HG03064 (cell line): ENCODE measurements at regions not wholly inside any gene's neighbourhood (a gene's known extent, or its start where the extent isn't known, plus 50 kb on each side); places are given as distances from the start of the nearest gene placed in this dataset.
"Not testable (repeated sequence)": the region's sequence is repeated elsewhere in the genome, so short reads cannot be mapped to it uniquely, and the experiment has no call there.

ENCODE experiments used
- ATAC-seq: cut with Tn5 transposase; IDR thresholded peaks from one replicate; pipeline ENCODE4 v1.9.1; 2021; ENCODE audit warnings: low read depth; ENCODE audit not compliant: unreplicated experiment

GRCh38 chrX:122591546-122591945 lies 592.5 kb upstream of the GRIA3 start:
- ATAC-seq, result no peak

GRCh38 chrX:122596998-122597397 lies 587.1 kb upstream of the GRIA3 start:
- no peak for ATAC-seq

GRCh38 chrX:122622795-122623194 lies 561.3 kb upstream of the GRIA3 start:
- no peak for ATAC-seq

GRCh38 chrX:122625239-122625638 lies 558.8 kb upstream of the GRIA3 start:
- ATAC-seq, result no peak

GRCh38 chrX:122625821-122626220 lies 558.3 kb upstream of the GRIA3 start:
- ATAC-seq, result no peak

- ATAC-seq, result no peak
Observed at GRCh38 chrX:122626871-122627270, 557.2 kb upstream of the GRIA3 start.

- ATAC-seq, result no peak
Observed at GRCh38 chrX:122641136-122641535, 542.9 kb upstream of the GRIA3 start.

GRCh38 chrX:122641826-122642225 lies 542.3 kb upstream of the GRIA3 start:
- no peak for ATAC-seq

- not testable (repeated sequence) for ATAC-seq
Observed at GRCh38 chrX:122655256-122655655, 528.8 kb upstream of the GRIA3 start.

- no peak for ATAC-seq
Observed at GRCh38 chrX:122666601-122667000, 517.5 kb upstream of the GRIA3 start.

GRCh38 chrX:122667667-122668066 lies 516.4 kb upstream of the GRIA3 start:
- no peak for ATAC-seq

GRCh38 chrX:122703762-122704161 lies 480.3 kb upstream of the GRIA3 start:
- no peak for ATAC-seq

GRCh38 chrX:122739770-122740169 lies 444.3 kb upstream of the GRIA3 start:
- no peak for ATAC-seq

GRCh38 chrX:122770581-122770980 lies 413.5 kb upstream of the GRIA3 start:
- no peak for ATAC-seq

GRCh38 chrX:122771933-122772332 lies 412.1 kb upstream of the GRIA3 start:
- no peak for ATAC-seq

- no peak for ATAC-seq
Observed at GRCh38 chrX:122777766-122778165, 406.3 kb upstream of the GRIA3 start.

- ATAC-seq, result no peak
Observed at GRCh38 chrX:122783918-122784317, 400.2 kb upstream of the GRIA3 start.

GRCh38 chrX:122787231-122787630 lies 396.8 kb upstream of the GRIA3 start:
- ATAC-seq, result no peak

GRCh38 chrX:122788216-122788615 lies 395.9 kb upstream of the GRIA3 start:
- no peak for ATAC-seq

GRCh38 chrX:122790376-122791095 lies 393.5 kb upstream of the GRIA3 start:
- no peak for ATAC-seq

- no peak for ATAC-seq
Observed at GRCh38 chrX:122813876-122814275, 370.2 kb upstream of the GRIA3 start.

GRCh38 chrX:122816288-122816687 lies 367.8 kb upstream of the GRIA3 start:
- no peak for ATAC-seq
